Mesodermal cell (in vitro differentiated cells): ENCODE measurements at regions not wholly inside any gene's neighbourhood (a gene's known extent, or its start where the extent isn't known, plus 50 kb on each side); places are given as distances from the start of the nearest gene placed in this dataset.

Source experiments
- H3K27ac ChIP-seq: 2 replicates; pipeline ENCODE4 v1.7.0; 2013; ENCODE audit warnings: mild to moderate bottlenecking, low read depth, low read length, moderate library complexity; ENCODE audit not compliant: severe bottlenecking
- H3K36me3 ChIP-seq: 2 replicates; pipeline ENCODE4 v1.7.1; 2013; ENCODE audit warnings: mild to moderate bottlenecking, low read length, moderate library complexity; ENCODE audit not compliant: control insufficient read depth, insufficient read depth
- H3K4me1 ChIP-seq: one replicate; pipeline ENCODE4 v1.7.1; 2013; ENCODE audit warnings: mild to moderate bottlenecking, low read length; ENCODE audit not compliant: insufficient read depth, control insufficient read depth, poor library complexity, severe bottlenecking
- H3K4me3 ChIP-seq: 2 replicates; pipeline ENCODE4 v1.7.0; 2013; ENCODE audit warnings: low read length, control low read depth, mild to moderate bottlenecking; ENCODE audit not compliant: insufficient read depth, poor library complexity, severe bottlenecking; ENCODE audit errors: extremely low read depth
- H3K9me3 ChIP-seq: 2 replicates; pipeline ENCODE4 v1.7.1; 2013; ENCODE audit warnings: mild to moderate bottlenecking, low read length, moderate library complexity; ENCODE audit not compliant: control insufficient read depth
- WGBS, 2 experiments: methylation state at CpG; one replicate each; pipeline ENCODE4 v1.1.5; 2013; ENCODE audit warnings: missing lambda C conversion rate in 2 of 2; ENCODE audit not compliant: insufficient coverage in 2 of 2; 5-methylcytosine and 5-hydroxymethylcytosine counted together

- WGBS, 2 experiments = no CpG with 5 or more reads among the region's 1 CpG
Observed at GRCh38 chrX:36543499-36543898, 464.7 kb upstream of the FAM47C start.

GRCh38 chrX:36562986-36563385 lies 445.2 kb upstream of the FAM47C start:
- H3K4me3 ChIP-seq = no peak overlapping the region
- no CpG with 5 or more reads among the region's 2 CpGs for WGBS, 2 experiments
- no peaks in the 10 kb centered on the region for H3K9me3 ChIP-seq
- H3K4me1 ChIP-seq = no peaks in the 10 kb centered on the region
- H3K27ac ChIP-seq = no peak overlapping the region
- no peaks in the 10 kb centered on the region for H3K36me3 ChIP-seq

More at GRCh38 chrX:36543499-36543898, 464.7 kb upstream of the FAM47C start:
- H3K9me3 ChIP-seq = no peaks in the 10 kb centered on the region
- H3K36me3 ChIP-seq = no peaks in the 10 kb centered on the region
- H3K4me1 ChIP-seq = no peaks in the 10 kb centered on the region
- H3K4me3 ChIP-seq = no peak overlapping the region
- H3K27ac ChIP-seq = no peak overlapping the region

DNA sequence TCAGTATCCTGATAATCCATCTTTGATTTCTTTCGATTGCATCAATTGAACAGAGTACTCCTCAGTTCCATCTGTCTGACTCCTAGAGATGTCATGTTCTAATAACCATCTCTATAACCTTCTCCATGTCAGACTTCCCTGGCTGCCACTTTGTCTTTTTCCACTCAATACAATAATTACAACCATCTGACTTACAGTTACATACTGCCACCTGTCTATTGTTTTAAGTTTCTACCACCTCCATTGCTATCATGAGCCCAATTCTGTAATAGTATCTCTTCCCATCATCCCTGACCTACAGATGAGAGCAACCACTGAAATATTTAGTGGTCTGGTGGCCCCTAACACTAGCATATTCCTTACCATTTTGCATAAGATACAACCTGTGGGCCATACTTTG lies 439.2 kb upstream of the FAM47C start:
- no peak overlapping the region for H3K4me3 ChIP-seq
- H3K4me1 ChIP-seq = no peaks in the 10 kb centered on the region
- no peaks in the 10 kb centered on the region for H3K9me3 ChIP-seq
- no peaks in the 10 kb centered on the region for H3K36me3 ChIP-seq
- no peak overlapping the region for H3K27ac ChIP-seq
- 83% methylated on average over 1 of the region's 1 CpG; no CpG with 5 or more reads in 1 of the 2 experiments for WGBS, 2 experiments

GRCh38 chrX:36573720-36574119 lies 434.4 kb upstream of the FAM47C start:
- no peak overlapping the region for H3K4me3 ChIP-seq
- no peak overlapping the region for H3K27ac ChIP-seq
- no CpG with 5 or more reads among the region's 2 CpGs for WGBS, 2 experiments
- H3K36me3 ChIP-seq = no peaks in the 10 kb centered on the region
- H3K9me3 ChIP-seq = no peaks in the 10 kb centered on the region
- no peaks in the 10 kb centered on the region for H3K4me1 ChIP-seq

DNA sequence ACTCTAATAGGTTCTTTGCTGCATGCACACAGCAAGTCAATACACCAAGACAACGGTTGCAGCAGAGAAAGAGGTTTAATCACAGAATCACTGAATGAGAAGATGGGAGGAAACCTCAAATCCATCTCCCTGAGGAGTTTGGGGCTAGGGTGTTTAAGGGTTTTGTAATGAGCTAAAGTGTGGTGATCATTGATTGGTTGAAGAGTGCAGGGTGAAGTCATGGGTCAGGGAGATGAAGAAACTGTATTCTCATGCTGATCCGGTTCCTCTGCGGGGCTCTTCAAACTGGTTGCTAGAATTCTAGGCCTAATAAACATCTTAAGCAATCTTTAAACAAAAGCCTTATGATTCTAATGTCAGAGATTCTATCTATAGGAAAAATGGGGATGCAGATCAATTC lies 432.5 kb upstream of the FAM47C start:
- no CpG with 5 or more reads among the region's 3 CpGs for WGBS, 2 experiments
- Histone ChIP-seq H3K4me1 (no peaks in the 10 kb centered on the region), H3K9me3 (no peaks in the 10 kb centered on the region), H3K27ac (no peak overlapping the region), H3K36me3 (no peaks in the 10 kb centered on the region), H3K4me3 (no peak overlapping the region)

DNA sequence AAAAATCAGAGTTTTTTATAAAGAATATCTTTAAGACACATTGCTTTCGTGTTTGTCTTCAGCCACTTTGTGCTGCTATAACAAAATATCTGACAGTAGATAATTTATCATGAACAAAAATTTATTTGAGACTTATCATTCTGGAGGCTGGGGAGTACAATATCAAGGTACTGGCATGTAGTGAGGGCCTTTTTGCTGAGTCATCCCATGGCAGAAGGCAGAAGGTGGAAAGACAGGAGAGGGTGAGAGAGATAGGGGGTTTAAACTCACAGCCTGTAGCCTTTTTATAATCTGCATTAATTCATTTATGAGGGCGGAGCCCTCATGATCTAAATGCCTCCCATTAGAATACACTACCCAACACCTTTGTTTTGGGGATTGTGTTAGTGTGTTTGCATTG lies 431.2 kb upstream of the FAM47C start:
- Histone ChIP-seq H3K4me3 (no peak overlapping the region), H3K27ac (no peak overlapping the region), H3K36me3 (no peaks in the 10 kb centered on the region), H3K9me3 (no peaks in the 10 kb centered on the region), H3K4me1 (no peaks in the 10 kb centered on the region)
- no CpG with 5 or more reads among the region's 2 CpGs for WGBS, 2 experiments

- Histone ChIP-seq H3K27ac (no peak overlapping the region), H3K4me3 (no peak overlapping the region), H3K9me3 (no peaks in the 10 kb centered on the region), H3K4me1 (no peaks in the 10 kb centered on the region), H3K36me3 (no peaks in the 10 kb centered on the region)
- whole genome bisulfite sequencing, 2 experiments = no CpG with 5 or more reads among the region's 4 CpGs
Observed at GRCh38 chrX:36581030-36581429, 427.1 kb upstream of the FAM47C start.

GRCh38 chrX:36583674-36584073 lies 424.5 kb upstream of the FAM47C start:
- Histone ChIP-seq H3K4me3 (no peak overlapping the region), H3K9me3 (no peaks in the 10 kb centered on the region), H3K4me1 (no peaks in the 10 kb centered on the region), H3K27ac (no peak overlapping the region), H3K36me3 (no peaks in the 10 kb centered on the region)
- 100% methylated on average over 2 of the region's 6 CpGs; no CpG with 5 or more reads in 1 of the 2 experiments for WGBS, 2 experiments

- no peaks in the 10 kb centered on the region for H3K9me3 ChIP-seq
- no peaks in the 10 kb centered on the region for H3K4me1 ChIP-seq
- no CpG with 5 or more reads among the region's 4 CpGs for WGBS, 2 experiments
- no peak overlapping the region for H3K27ac ChIP-seq
- H3K36me3 ChIP-seq = no peaks in the 10 kb centered on the region
- H3K4me3 ChIP-seq = no peak overlapping the region
Observed at GRCh38 chrX:36609616-36610585, 398.3 kb upstream of the FAM47C start.

DNA sequence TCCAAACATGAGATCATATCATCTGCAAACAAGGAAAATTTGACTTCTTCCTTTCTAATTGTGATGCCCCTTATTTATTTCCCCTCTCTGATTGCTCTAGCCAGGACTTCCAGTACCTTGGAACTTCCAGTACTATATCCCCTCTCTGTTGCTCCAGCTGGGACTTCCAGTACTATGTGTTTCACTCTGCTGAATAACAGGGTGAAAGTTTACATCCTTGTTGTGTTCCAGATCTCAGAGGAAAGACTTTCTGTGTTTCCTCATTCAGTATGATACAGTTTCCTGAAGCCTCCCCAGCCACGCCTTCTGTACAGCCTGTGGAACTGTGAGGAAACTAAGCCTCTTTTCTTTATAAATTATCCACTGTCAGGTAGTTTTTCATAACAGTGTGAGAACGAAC lies 381.3 kb upstream of the FAM47C start:
- Histone ChIP-seq H3K27ac (no peak overlapping the region), H3K4me1 (no peaks in the 10 kb centered on the region), H3K36me3 (no peaks in the 10 kb centered on the region), H3K9me3 (no peaks in the 10 kb centered on the region), H3K4me3 (no peak overlapping the region)
- no CpG with 5 or more reads among the region's 2 CpGs for WGBS, 2 experiments

DNA sequence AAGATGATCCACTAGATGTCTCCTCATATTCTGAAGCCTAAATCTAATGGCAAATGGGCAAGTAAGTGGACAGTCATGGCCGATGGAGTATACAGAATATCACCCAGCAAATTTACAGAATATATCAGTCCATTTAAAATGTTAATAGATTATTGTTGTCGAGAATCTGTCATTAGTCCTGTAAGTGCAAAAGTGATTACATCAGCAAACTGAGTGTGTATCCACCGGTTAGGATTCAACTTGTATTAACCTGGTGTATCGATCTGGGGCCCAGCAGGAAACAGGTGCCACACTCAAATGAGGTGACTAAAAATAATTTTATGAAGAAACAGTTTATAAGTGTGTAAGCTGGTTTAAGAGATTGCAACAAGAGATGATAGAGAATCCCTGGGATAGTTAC lies 367.9 kb upstream of the FAM47C start:
- H3K4me3 ChIP-seq = no peak overlapping the region
- no peaks in the 10 kb centered on the region for H3K4me1 ChIP-seq
- WGBS, 2 experiments = 83% methylated on average over 2 of the region's 4 CpGs; no CpG with 5 or more reads in 1 of the 2 experiments
- no peak overlapping the region for H3K27ac ChIP-seq
- no peaks in the 10 kb centered on the region for H3K36me3 ChIP-seq
- H3K9me3 ChIP-seq = no peaks in the 10 kb centered on the region
